A673 (cell line): ENCODE measurements at regions not wholly inside any gene's neighbourhood (a gene's known extent, or its start where the extent isn't known, plus 50 kb on each side); places are given as distances from the start of the nearest gene placed in this dataset.

ENCODE experiments used
- CTCF ChIP-seq: fragments of 300-800, 200-600 bp; sonication (generic); conservative IDR thresholded peaks from 2 replicates; pipeline ENCODE4 v1.5.1; 2017; ENCODE audit warnings: low read depth, mild to moderate bottlenecking, antibody characterized with exemption, low read length, moderate library complexity, mixed read lengths
- EZH2 ChIP-seq: fragments of 200-600 bp; sonication (generic); IDR thresholded peaks from 2 replicates; pipeline ENCODE4 v1.6.1; 2017; ENCODE audit warnings: borderline replicate concordance, low read depth, mild to moderate bottlenecking, mixed read lengths, antibody characterized with exemption, low read length; ENCODE audit not compliant: poor library complexity, severe bottlenecking

- TF ChIP-seq CTCF (no peak), EZH2 (no peak)
Measured at GRCh38 chr6:130520221-130520620, 154.4 kb downstream of the TMEM200A start.
